C4-2B (cell line): ENCODE measurements at regions not wholly inside any gene's neighbourhood (a gene's known extent, or its start where the extent isn't known, plus 50 kb on each side); places are given as distances from the start of the nearest gene placed in this dataset.
"Not testable (repeated sequence)": the region's sequence is repeated elsewhere in the genome, so short reads cannot be mapped to it uniquely, and the experiment has no call there.

Experiments used
- ZFX ChIP-seq: fragments of 450-650 bp; IDR thresholded peaks from 2 replicates; pipeline ENCODE4 v1.6.1; 2017
- TF ChIP-seq, protein P1 (sequence below): fragments of 450-650 bp; conservative IDR thresholded peaks from 2 replicates; pipeline ENCODE4 v1.5.1; 2017; ENCODE audit warnings: mild to moderate bottlenecking

DNA sequence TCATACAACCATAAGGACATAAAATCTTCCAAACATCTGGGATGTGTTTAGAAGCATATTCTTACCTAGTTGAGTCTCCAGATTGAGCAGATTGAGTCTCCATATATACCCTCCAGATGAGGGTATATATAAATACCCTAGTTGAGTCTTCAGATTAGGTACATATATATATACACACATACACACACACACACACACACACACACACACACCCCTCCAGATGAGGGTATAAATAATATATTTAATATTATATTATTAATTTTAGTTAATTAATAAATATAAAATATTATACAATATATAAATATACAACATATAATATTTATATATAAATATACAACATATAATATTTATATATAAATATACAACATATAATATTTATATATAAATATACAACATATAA is 2219.1 kb downstream of the PCDH7 start:
- TF ChIP-seq, protein P1, sequence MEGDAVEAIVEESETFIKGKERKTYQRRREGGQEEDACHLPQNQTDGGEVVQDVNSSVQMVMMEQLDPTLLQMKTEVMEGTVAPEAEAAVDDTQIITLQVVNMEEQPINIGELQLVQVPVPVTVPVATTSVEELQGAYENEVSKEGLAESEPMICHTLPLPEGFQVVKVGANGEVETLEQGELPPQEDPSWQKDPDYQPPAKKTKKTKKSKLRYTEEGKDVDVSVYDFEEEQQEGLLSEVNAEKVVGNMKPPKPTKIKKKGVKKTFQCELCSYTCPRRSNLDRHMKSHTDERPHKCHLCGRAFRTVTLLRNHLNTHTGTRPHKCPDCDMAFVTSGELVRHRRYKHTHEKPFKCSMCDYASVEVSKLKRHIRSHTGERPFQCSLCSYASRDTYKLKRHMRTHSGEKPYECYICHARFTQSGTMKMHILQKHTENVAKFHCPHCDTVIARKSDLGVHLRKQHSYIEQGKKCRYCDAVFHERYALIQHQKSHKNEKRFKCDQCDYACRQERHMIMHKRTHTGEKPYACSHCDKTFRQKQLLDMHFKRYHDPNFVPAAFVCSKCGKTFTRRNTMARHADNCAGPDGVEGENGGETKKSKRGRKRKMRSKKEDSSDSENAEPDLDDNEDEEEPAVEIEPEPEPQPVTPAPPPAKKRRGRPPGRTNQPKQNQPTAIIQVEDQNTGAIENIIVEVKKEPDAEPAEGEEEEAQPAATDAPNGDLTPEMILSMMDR, result not testable (repeated sequence)
- not testable (repeated sequence) for TF ChIP-seq ZFX
